GM18498 (cell line): ENCODE measurements at regions not wholly inside any gene's neighbourhood (a gene's known extent, or its start where the extent isn't known, plus 50 kb on each side); places are given as distances from the start of the nearest gene placed in this dataset.
"Not testable (repeated sequence)": the region's sequence is repeated elsewhere in the genome, so short reads cannot be mapped to it uniquely, and the experiment has no call there.

Experiments used
- ATAC-seq: cut with Tn5 transposase; IDR thresholded peaks from one replicate; pipeline ENCODE4 v1.9.1; 2021; ENCODE audit warnings: mild to moderate bottlenecking, moderate library complexity; ENCODE audit not compliant: unreplicated experiment

DNA sequence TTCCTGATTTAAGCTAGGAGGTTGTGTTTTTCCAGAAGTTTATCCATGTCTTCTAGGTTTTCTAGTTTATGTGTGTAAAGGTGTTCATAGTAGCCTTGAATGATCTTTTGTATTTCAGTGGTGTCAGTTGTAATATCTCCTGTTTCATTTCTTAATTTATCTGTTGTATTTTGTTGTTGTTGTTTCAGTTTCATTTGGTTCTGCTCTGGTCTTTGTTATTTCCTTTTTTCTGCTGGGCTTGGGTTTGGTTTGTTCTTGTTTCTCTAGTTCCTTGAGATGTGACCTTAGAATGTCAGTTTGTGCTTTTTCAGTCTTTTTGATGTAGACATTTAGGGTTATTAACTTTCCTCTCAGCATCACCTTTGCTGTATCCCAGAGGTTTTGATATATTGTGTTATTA is 62.8 kb downstream of the SCP2D1 start:
- ATAC-seq = not testable (repeated sequence)

DNA sequence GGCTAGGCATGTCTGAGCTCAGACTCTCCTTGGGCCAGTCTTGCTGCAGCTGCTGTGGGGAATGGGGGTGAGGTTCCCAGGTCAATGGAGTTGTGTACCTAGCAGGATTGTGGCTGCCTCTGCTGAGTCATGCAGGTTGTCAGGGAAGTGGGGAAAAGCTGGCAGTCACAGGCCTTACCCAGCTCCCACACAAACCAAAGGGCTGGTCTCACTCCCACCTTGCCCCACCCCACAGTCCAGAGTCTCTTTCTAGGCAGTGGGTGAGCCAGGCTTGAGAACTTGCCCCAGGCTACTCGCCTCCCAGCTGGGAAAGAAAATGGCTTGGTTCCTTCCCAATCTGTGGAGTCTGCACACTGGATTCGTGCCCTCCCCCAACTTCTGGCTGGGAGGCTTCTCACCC is 65.7 kb downstream of the SCP2D1 start:
- no peak for ATAC-seq

DNA sequence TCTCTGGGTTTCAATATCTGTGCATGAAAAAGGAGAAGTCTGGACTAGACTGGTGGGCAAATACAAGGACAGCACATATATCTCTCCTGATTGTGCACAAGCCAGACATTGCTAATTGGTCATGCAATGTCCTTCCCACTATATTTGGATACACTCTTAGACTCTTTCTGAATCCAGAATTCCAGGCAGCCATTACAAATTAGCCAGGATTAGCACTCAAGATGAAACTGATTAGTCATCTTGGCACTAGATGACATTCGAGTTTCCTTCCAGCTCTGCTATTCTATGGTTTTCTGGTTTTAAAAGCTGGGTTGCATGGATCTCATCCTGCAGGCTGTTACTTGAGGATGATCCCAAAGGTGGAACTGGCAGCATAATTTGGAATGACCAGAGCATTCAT is 73.2 kb downstream of the SCP2D1 start:
- ATAC-seq = no peak

DNA sequence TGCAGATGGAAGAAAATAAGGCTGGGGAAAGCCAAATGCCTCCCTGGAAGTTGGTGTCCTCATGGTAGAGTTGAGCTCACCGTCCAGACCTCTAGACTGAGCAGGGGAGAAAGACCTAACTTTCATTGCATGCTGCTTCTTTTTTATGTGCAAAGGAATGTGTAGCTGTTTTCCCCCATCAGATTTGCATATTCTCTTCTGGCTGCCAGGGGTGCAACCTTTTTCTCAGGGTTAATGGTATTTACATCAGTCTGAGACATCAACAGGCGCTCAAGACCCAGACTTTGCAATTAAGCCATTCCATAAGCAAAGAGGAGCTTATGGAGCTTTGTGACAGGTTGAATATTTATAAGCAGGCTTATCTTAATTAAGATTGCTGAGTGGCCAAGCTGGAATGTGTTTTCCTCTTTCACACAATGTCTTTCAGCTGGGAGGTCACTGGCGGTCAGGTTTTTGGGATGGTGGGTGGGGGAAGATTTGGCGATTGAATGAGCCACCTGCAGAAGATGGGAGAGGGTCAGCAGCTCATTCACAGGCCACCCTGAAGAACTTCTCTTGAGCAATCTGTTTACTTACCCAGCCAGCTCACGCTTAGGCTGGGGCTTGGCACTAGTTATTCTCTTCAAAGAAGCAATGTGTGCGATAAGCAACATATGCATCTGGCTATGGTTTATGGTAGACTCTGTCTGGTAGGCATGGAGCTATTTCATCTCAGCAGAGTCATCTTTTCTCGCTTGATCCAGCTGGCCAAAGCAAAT is 88.6 kb downstream of the SCP2D1 start:
- ATAC-seq = no peak

DNA sequence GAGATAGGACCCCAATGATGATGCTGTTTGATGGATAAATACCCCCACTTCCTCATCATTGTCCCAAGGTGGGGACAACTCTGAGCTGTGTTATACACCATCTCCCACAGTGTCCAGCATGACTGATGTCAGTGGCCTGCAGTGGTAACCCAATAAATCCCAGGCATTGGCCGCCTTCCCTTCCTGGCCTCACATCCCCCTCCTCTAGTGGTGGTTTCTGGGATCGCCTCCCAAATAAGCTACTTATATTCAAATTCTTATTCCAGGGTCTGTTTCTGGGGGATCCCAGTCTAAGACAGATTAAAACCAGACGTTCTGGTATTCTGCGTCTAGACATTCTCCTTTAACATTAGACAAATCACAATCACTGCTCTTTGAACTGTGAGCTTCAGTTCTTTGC is 90.6 kb downstream of the SCP2D1 start:
- no peak for ATAC-seq

DNA sequence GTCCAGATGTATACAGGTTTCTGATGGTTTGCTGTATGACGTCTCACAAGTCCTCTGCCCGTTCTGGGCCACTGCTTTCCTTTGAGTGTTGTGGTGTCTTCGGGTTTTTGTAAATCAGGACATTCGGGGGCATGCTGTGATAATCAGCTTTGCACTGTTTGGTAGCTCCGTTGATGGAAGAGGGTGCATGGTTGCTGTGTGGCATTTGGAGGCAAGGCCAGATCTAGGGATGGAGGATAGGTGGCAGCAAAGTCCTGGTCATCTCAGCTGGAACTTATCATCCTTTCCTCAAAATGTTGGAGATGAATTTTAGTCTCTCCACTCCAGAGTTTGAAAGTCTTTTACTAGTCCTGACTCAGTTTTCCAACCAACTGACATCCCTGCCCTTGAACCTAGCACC is 91.0 kb downstream of the SCP2D1 start:
- ATAC-seq = no peak

DNA sequence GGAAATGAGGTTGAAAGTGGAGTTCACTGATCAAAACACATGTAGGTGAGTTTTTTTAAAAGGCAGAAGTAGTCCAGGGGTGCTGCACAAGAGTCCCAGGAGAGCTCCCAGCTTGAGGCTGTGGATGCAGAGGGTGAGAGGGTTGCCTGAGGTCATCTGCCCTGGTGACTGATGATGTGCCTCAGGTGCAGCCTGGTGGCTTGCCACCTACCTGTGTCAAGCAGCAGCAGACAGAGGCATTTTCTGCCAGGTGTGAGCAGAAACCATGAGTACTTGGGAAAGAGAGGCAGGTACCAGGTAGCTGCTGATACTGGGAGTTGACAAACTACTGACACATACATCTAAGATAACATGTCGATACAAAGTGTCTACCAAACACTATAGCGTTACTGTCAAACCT is 92.5 kb downstream of the SCP2D1 start:
- no peak for ATAC-seq

DNA sequence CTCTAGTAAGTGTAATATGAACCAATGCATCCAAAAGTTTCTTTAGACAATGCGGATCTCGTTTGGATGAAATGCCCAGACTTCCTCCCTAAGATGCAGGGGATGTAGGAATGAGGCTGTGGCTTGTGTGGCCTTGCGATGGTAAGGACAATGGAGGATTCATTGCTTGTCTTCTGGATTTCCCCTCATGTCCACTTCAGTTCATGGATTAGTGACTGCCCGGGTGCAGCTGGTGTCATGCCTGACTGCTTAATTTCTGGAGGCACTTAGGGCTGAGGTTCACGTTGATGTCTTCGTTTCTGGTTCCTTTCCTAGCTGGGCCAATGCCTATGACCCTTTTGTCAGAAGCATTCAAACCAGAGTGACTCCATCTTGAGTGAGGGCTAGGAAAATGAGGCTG is 93.8 kb downstream of the SCP2D1 start:
- no peak for ATAC-seq

DNA sequence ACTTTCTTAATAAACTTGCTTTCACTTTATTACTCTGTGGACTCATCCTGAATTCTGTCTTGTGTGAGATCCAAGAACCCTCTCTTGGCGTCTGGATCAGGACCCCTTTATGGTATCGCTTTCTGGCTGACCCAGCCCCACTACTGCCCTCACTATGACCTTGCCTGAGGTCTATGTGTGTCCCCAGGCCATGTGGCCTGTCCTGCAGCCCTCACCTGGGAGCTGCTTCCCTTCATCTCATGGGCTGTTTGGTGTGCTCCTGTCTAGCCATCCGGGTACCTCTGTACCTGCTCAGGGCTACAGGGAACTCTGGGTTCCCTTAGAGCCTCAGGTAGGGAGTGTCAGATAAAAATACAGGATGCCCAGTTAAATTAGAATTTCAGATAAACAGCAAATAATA is 94.5 kb downstream of the SCP2D1 start:
- no peak for ATAC-seq

DNA sequence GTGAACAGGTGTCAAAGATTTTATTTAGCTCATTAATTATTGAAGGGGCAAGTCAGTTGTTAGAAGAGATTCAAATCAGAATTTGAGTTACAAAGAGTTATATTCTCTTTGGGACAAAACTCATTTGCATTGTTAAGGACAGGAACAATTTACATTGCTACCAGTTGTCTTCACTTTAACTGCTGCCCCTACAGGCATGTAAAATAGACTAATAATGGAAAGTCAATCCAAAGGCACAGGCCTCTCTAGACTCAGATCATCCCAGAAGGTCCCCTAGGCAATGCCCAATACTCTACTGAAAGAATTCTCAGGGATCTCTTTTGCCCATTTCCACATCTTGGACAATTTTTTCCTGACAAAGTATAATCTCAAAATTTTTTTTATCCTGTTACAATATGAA is 95.7 kb downstream of the SCP2D1 start:
- ATAC-seq = no peak

DNA sequence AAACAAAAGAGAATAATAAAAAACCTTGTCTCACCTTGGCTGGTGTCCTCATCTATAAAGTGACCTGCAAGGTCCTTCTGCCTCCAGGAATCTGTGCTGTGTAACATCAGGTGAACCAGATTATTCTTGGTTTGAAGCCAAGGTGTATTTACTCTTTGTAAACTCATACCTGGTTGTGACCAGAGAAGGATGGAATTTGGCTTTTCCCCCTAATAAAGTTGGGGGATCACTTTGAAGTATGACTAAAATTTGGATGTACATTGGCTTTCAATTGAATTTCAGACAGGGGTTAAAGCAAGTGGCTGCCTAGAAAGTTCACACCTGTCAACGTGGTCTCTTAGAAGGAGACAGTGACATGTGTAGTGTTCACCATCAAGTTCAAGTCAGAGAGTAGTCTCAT is 100.1 kb downstream of the SCP2D1 start:
- no peak for ATAC-seq

DNA sequence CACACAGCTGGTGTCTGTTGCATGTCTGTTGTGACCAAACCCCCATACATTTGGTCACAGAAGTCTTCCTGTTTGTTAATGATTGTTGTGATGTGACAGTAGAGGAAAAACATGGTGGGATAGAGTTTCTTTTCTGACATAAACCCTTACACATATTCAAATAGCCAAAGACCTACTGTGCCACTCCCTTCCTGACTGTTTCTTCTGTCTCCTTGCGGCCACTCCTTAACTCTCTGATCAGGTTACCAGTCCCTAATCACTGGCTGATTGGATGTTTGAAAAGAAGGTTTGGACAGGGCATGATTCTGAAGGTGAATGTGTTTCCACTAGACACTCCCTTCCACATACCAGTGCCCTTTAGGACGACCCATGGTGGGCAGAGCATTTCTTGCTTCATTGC is 101.2 kb downstream of the SCP2D1 start:
- ATAC-seq = no peak

DNA sequence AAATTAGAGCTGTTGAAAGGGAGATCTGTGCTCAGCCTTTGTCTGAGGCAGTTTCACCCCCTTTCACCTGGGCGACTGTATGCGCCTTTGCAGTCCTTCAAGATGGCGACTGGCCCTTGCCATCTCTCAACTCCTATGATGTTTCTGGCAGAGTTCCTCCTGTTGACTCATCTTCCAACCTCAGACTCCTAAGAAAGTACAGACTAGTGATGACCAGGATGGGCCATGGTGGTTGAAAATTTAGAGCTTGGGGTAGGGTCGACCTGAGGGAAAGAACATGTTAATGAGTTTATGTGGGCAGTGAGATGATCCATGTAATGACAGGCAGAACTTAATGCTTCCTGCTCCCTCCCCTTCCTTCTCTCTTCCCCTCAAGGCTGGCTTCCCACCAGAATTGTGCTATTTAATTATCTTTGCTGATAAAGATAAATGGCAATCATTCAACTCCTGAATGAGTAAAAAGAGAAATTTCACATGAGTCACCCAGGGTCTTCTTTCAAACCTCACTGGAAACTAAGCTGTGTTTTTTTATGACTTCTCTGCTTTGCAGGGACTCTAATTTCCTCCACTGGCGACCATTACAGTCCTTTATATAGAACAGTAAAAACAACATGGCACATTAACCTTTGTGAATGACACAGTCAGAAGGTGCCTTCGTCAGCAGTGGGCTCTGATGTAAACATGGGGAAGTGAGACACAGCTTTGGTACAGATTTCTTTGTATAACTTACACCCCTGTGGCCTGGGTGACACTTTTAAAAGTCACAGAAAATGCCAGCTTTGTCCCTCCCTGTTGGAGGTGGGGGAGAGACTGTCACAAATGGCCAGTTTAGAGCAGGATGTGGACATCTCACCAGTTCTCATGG is 103.5 kb downstream of the SCP2D1 start:
- ATAC-seq = no peak

DNA sequence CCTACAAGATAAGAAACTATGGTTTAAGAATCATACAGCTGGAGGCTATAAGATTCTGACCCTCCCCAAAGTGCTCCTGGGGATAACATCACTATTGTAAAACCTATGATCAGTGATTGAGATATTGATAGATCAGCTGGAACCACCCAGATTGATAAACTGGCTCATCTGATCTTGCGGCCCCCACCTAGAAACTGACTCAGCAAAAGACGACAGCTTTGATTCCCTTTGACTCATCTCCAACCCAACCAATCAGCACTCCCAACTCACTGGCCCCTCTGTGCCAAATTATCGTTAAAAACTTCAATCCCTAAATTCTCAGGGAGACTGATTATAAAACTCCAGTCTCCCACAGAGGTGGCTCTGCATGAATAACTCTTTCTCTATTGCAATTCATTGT is 106.4 kb downstream of the SCP2D1 start:
- ATAC-seq = no peak

DNA sequence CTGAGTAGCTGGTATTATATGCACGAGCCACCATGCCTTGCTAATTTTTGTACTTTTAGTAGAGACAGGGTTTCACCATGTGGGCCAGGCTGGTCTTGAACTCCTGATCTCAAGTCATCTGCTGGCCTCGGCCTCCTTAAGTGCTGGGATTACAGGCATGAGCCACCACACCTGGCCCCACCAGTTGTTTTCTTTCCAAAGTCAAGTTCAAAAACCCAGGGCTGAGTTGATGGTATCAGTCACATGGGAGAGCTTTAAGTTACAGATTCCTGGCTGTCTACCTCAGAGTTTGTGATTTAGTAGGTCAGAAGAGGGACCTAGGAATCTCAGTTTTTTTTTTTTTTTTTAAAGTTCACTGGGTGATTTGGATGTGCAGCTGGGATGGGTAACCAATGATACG is 107.7 kb downstream of the SCP2D1 start:
- ATAC-seq = no peak

DNA sequence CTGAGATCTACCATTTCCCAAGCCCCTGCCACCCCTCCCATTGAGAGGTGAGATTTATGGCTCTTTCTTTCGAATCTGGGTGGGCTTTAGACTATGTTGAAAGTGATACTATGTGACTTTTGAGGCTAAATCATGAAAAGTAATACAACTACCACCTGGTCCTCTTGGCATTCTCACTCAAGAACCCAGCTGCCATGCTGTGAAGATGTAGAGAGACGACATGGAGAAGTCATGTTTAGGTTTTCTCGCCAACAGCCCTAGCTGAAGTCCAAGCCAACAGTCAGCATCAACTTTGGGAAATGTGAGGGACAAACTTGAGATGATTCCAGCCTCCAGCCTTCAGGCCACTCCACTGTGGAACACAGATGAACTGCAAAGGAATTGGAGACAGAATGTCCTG is 108.7 kb downstream of the SCP2D1 start:
- ATAC-seq = no peak

DNA sequence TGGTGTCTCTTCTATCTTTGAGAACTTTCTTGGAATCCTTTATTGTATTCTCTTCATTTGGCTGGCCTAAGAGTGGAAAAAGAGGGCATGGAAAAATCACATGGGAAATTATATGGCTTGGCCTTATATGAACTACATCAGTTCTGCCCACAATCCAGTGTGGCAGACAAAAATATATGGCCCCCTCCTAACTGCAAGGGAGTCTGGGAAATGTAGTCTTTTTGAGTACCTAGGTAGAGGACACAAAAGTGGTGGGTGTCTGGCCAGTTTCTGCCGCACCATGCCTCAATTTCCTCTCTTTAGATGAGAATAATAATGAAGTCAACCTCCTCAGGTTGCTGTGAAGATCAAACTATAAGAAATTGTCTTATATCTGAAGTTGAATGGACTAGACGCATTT is 109.3 kb downstream of the SCP2D1 start:
- no peak for ATAC-seq

DNA sequence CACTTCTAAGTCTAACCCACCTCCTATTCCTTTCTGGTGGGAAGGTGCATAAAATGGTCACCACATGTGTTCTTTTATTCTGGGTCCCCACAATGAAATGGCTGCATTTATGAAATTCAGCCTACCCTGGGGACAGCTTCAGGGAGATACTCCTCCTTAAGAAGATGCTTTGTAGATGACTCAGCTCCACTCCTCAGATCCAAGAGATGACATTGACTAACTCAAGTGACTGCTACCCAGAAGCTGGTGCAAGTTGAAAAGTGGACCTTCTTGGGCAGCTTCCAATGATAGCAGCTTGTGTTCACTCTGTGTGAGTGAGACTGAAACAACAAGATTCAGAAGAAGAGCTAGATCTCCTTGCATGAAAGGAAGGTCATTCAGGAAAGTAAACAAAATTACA is 113.4 kb downstream of the SCP2D1 start:
- ATAC-seq = no peak

DNA sequence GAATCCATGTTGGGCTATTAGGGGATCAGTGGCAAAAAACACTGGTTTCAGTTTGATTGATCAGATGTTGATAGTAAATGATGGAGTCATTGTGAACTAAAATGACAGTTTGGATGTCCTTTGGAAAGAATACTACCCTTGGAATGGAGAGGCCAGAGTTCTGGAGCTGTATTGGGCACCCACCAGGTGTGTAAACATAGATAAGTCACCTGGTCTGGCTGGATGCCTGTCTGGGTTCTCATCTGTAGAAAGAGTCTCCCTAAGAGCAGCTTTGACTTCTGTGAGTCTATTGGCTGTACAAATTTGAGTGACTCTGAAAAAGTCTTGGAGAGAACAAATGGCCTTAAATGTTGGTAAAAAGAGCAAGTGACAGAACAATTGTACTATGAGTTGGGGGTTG is 115.0 kb downstream of the SCP2D1 start:
- ATAC-seq = no peak

DNA sequence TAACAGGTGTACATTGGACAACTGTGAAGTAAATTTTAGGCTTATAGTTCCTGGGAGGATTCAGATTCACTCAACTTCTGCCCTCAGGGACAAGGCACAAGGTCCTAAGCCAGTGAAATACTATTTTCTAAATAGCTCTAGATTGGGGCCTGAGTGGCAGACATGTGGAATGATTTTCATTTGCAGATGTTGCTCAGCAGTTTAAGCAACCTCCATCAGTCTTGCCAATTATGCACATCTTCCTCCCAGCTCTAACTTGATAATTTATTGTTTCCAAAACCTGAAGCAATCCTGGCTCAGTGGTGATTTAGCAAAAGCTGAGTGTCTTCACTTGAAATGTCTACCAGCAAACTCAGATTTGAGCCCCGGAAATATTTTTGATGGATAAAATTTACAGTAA is 116.2 kb downstream of the SCP2D1 start:
- ATAC-seq = no peak

DNA sequence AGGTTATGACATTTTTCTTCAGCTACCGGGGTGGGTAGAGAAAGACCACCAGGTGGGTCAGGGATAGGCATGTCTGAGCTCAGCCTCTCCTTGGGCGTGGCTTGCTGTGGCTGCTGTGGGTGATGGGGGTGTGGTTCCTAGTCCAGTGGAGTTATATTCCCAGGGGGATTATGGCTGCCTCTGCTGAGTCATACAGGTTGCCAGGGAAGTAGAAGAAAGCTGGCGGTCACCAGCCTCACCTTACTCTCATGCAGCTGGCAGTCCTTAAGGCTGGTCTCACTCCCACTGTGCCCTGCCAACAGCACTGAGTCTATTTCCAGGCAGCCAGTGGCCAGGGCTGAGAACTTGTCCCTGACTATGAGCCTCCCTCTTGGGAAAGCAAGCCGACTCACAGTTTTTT is 130.0 kb downstream of the SCP2D1 start:
- no peak for ATAC-seq

DNA sequence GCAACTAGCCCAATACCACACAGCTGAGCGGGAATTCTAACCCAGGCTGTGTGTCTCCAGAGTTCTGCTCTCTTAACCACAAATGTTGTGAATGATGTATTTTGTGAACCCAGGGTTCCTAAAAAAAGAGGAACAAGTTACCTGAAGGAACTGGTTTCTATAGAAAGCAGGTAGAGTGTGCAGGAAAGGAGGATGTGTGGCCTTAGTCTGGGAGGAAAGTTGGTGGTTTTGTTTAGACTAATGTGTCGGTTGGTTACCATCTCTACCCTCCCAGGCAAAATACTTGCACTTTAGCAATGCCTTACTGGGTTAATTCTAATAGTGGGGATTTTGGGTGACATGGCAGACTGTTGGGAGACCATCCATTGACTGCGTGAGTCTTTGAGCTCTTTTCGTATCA is 143.3 kb downstream of the SCP2D1 start:
- no peak for ATAC-seq
